Left renal pelvis (tissue), 4 donors: ENCODE measurements at regions not wholly inside any gene's neighbourhood (a gene's known extent, or its start where the extent isn't known, plus 50 kb on each side); places are given as distances from the start of the nearest gene placed in this dataset.

Experiments used
- DNase-seq, 4 donors: peaks; one replicate each; pipeline ENCODE4 v3.0.0-alpha.2; 2013; ENCODE audit warnings: low read depth in 4 of 4, low spot score in 3 of 4

- DNase-seq = no peak
Measured at GRCh38 chr16:80056324-80056723, 455.8 kb upstream of the MAF start.

DNA sequence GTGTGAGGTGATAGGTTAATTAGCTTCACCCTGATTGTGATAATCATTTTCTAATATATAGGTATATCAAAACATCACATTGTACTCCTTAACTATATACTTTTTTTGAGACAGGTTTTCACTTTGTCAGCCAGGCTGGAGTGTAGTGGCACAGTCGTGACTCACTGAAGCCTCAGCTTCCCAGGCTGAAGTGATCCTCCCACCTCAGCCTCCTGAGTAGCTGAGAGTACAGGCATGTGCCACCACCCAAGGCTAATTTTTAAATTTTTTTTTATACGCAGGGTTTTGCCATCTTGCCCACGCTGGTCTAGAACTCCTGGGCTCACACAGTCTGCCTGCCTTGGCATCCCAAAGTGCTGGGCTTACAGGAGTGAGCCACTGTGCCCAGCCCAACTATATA lies 455.3 kb upstream of the MAF start:
- no peak for DNase-seq

- DNase-seq = no peak
Measured at GRCh38 chr16:80054647-80055046, 454.1 kb upstream of the MAF start.

DNA sequence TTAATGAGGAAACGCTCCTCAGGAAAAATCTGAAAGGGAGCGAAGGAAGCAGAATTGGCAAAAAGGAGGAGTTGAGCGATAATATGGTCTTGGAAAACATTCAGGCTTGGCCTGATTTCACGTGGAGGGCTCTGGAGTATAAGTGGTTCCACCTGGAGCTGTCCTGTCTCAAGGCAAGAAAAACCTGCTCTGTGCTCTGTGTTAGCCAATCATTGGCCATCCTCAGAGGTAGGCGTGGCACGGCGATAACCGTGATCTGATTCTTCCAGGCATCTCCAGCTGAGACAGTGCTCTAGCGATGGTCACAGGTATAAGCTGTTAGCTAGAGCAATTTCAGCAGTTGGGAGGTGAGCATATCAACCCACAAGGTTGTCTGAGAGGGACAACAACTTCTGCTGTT lies 450.5 kb upstream of the MAF start:
- no peak for DNase-seq

DNA sequence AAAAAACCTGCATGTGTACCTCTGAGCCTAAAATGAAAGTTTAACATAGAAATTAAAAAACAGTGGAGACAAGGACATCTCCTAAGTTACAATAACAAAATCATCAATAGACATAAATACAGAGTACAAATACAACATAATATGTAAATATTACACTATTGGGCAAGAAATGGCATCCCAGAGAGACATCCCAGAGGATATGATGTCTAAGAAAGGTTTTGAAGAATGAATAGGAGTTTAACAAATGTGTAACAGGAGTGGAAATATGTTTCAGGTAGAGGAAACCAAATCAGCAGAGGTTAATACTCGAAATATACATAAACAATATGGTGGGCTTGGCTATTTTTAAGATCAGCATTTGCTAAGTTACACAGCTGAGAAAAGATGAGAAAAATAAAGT lies 447.7 kb upstream of the MAF start:
- DNase-seq = no peak

DNA sequence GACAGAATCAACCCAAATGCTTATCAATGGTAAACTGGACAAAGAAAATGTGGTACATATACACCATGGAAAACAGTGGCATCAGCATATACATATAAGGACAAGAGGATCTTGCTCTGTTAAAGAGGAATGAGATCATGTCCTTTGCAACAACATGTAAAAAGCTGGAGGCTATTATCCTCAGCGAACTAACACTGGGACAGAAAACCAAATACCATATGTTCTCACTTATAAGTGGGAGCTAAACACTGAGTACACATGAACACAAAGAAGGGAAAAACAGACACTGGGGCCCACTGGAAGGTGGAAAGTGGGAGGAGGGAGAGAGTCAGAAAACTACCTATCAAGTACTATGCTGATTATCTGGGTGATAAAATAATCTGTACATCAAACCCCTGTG lies 447.3 kb upstream of the MAF start:
- no peak for DNase-seq

DNA sequence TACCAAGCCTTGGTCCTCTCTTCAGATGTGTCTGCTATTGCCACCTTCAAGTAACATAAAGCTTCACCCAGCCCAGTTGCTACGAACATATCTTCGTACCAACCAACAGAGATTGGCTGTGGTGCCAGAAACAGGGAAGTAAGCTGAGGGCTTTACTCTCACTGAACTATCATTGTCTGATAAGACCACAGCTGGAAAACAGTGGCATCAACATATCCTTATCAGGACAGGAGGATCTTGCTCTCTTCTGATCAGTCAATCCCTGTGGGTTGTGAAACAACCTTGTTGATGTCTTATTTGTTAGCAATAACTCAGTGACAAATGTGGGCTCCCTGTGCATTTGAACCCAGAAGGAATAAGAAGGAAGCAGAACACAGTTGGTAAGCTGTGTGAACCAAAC lies 446.3 kb upstream of the MAF start:
- DNase-seq = no peak

DNA sequence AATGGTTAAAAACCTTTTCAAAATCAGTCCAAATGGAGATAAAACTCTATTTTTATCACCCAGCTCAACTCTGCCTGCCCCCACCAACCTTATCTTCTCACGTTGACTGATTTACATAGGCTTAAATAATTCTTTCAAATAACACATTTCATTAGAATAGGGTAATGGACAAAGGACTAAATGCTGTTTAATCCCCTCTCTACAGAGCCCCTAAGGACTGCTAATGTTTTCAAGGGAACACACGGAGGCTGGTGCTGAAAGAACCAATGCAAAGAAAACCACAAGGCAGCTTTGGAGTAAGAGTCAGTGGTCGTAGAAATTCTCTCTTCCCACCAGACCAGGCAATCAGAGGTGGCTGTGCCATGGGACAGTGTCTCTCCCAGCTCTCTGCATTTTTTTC lies 445.7 kb upstream of the MAF start:
- DNase-seq = no peak

GRCh38 chr16:80045861-80046260 lies 445.3 kb upstream of the MAF start:
- DNase-seq = no peak

- DNase-seq = no peak
Measured at GRCh38 chr16:80041410-80041809, 440.9 kb upstream of the MAF start.

- DNase-seq = no peak
Measured at GRCh38 chr16:80040814-80041213, 440.3 kb upstream of the MAF start.

- no peak for DNase-seq
Measured at GRCh38 chr16:80040413-80040812, 439.9 kb upstream of the MAF start.

DNA sequence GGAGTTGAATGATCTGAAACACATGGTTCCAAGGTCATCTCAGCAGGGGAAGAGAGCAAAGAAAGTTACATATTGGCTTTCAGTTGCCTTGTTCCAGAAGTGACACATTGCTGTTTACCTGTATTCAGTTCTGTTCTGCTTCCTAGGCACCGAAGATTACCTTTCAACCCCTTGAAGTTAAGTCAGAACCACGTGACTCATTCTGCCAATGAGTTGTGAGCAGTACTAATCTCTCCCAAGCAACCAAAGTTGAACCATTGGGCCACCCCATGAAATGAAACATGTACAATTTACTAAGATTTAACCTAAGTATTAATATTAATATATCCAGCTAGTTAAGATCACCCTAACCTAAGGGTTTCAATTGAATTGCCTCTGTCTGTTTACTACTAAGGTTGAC lies 439.2 kb upstream of the MAF start:
- DNase-seq = no peak

GRCh38 chr16:80038566-80038965 lies 438.0 kb upstream of the MAF start:
- no peak for DNase-seq

GRCh38 chr16:80034948-80035663 lies 434.6 kb upstream of the MAF start:
- no peak for DNase-seq

GRCh38 chr16:80034469-80034826 lies 433.9 kb upstream of the MAF start:
- DNase-seq = no peak

DNA sequence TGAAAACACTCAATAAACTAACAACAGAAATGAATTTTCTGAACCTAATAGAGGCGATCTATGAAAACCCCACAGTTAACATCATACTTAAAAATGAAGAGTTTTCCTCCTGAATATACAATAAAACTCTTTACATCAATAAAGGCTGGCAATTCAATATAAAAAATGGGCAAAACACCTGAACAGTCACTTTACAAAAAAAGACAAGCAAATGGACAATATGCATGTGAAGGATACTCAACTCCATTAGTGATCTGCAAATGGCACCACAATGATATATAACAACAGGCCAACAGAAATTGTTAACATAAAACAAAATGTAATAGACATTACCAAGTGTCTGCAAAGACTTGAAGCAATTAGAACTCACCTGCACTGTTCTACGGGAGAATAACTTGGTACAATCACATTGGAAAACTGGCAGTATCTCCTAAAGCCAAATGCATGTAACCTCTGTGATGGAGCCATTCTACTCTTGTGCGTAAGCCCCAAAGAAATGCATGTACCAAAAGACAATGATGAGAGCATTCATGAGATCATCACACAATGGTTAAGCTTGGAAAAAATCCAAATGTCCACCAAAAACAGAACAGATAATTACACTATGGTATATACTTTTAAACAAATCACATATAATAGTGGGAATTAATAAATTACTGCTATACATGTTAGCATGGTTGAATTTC lies 433.4 kb upstream of the MAF start:
- no peak for DNase-seq

GRCh38 chr16:80029761-80030481 lies 429.4 kb upstream of the MAF start:
- DNase-seq = no peak

- no peak for DNase-seq
Measured at GRCh38 chr16:80029381-80029630, 428.8 kb upstream of the MAF start.

DNA sequence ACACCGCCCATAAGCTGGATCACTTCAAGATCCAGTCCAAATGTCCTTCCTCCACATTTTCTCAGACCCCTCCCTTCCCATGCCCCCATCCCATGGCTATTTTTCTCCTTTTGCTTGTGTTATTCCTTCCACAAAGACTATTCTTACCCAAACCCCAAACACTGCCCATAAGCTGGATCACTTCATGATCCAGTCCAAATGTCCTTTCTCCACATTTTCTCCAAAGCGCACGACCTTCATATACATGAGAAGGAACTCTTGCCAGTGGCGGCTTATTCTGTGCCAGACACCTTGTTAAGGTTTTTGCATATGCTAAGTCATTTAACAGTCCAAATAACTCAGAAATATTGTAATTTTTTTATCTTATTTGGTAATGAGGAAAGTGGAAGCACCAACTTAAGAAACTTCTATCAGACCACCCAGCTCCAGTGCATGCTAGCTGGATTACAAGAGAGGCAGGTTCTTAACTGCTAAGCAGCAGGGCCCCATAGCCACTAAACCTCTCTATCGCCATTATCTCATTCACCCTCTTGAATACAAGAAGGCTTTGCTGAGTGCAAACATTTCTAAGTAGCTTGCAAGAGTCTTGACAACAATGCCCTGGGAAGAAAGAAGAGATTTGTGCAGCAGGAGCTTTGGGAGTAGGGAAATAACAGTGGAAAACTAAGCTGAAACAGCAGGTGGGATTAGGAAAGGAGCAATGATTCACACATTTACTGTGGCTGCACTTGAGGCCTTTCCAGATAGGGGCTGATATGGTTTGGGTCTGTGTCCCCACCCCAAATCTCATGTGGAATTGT lies 428.2 kb upstream of the MAF start:
- DNase-seq = no peak
